HepG2 (cell line): ENCODE measurements at regions not wholly inside any gene's neighbourhood (a gene's known extent, or its start where the extent isn't known, plus 50 kb on each side); places are given as distances from the start of the nearest gene placed in this dataset.
A peak's percentile ranks its signal among the peaks of the same experiment; 100 is the strongest.

ENCODE experiments used
- ATAC-seq: fragments of 200-7000 bp; cut with Tn5 transposase; 3 replicates; pipeline ENCODE4 v1.9.1; 2020; ENCODE audit warnings: mild to moderate bottlenecking, moderate library complexity
- BruUV-seq: library from RNA; stranded (reverse); fragments of 400-500 nt; replicated peaks from 2 replicates; lab custom pipeline; 2021; lab: Mats Ljungman, UMichigan
- CTCF ChIA-PET: fragments of 300-600 bp; formaldehyde crosslinking; extraction: SDS; loops from one replicate; lab custom pipeline; 2021; ENCODE audit warnings: low total read pairs, inconsistent platforms, low intra/inter-chr PET ratio; lab: Yijun Ruan, JAX
- POLR2A ChIA-PET: fragments of 350-600 bp; sonication (Branson Sonifier 250); formaldehyde crosslinking; loops from one replicate; lab custom pipeline; 2020; ENCODE audit warnings: antibody characterized with exemption, inconsistent platforms; lab: Yijun Ruan, JAX
- DNase-seq: peaks from one replicate; pipeline ENCODE4 v3.0.0-alpha.2; 2015; ENCODE audit warnings: low spot score
- FAIRE-seq: peaks from 3 replicates; lab custom pipeline; 2011; peaks lifted over from hg19 to GRCh38; lab: Jason Lieb, UNC
- H2AFZ ChIP-seq: one replicate; pipeline ENCODE4 v1.6.1; 2011; ENCODE audit warnings: low read length, inconsistent platforms
- H3K27ac ChIP-seq: fragments of 300-600 bp; 3 replicates; pipeline ENCODE4 v1.8.0; 2011; ENCODE audit warnings: mixed run types, mild to moderate bottlenecking, mixed read lengths, low read length, inconsistent platforms; ENCODE audit not compliant: insufficient read depth; ENCODE audit errors: extremely low read length
- H3K27me3 ChIP-seq, 2 experiments: fragments of 200-600 bp in 1 of 2; 2 replicates in 1 of 2; 3 replicates in 1 of 2; pipeline versions ENCODE4 v1.6.0 to v1.8.0; 2011; ENCODE audit warnings: low read length in 2 of 2, mild to moderate bottlenecking in 2 of 2, moderate library complexity in 2 of 2, inconsistent platforms in 1 of 2; ENCODE audit not compliant: insufficient read depth in 2 of 2, control insufficient read depth in 1 of 2
- H3K36me3 ChIP-seq, 2 experiments: fragments of 200-600 bp in 1 of 2; replicated peaks in 1 of 2; 2 replicates in 1 of 2; 3 replicates in 1 of 2; pipeline versions ENCODE4 v1.5.1 to v1.8.0; 2011; ENCODE audit warnings: low read length in 2 of 2, inconsistent platforms in 1 of 2; ENCODE audit not compliant: insufficient read depth in 2 of 2, control insufficient read depth in 1 of 2
- H3K4me1 ChIP-seq: 2 replicates; pipeline ENCODE4 v1.5.1; 2012; ENCODE audit warnings: low read length, inconsistent platforms; ENCODE audit not compliant: insufficient read depth
- H3K4me2 ChIP-seq: 2 replicates; pipeline ENCODE4 v1.6.0; 2011; ENCODE audit warnings: low read depth, low read length, inconsistent platforms
- H3K4me3 ChIP-seq, 3 experiments: fragments of 200-600 bp in 1 of 3; sonication (generic), shearing (Covaris generic) in 1 of 3; replicated peaks in 1 of 3; 2 replicates each; pipeline ENCODE4 v1.5.1; 2011 to 2016; ENCODE audit warnings: low read length in 3 of 3, inconsistent platforms in 2 of 3, low read depth in 2 of 3, mild to moderate bottlenecking in 2 of 3, control low read depth in 1 of 3, mixed read lengths in 1 of 3; ENCODE audit not compliant: insufficient read depth in 1 of 3
- H3K79me2 ChIP-seq: one replicate; pipeline ENCODE4 v1.6.1; 2011; ENCODE audit warnings: low read length, inconsistent platforms; ENCODE audit not compliant: insufficient read depth
- H3K9ac ChIP-seq: 2 replicates; pipeline ENCODE4 v1.6.0; 2011; ENCODE audit warnings: mild to moderate bottlenecking, low read depth, low read length, inconsistent platforms; ENCODE audit not compliant: insufficient read depth
- H3K9me3 ChIP-seq: 2 replicates; pipeline ENCODE4 v1.5.1; 2012; ENCODE audit warnings: mild to moderate bottlenecking, low read length
- H4K20me1 ChIP-seq: 2 replicates; pipeline ENCODE4 v1.6.0; 2011; ENCODE audit warnings: inconsistent platforms, mild to moderate bottlenecking, low read length, moderate library complexity; ENCODE audit not compliant: insufficient read depth
- CEBPB ChIP-seq: IDR thresholded peaks from 2 replicates; pipeline ENCODE4 v1.6.1; 2011; ENCODE audit warnings: low read depth, low read length, improper control_type of control experiment, borderline replicate concordance
- CEBPG ChIP-seq: IDR thresholded peaks from 2 replicates; pipeline ENCODE4 v1.6.1; 2016
- ERF ChIP-seq: IDR thresholded peaks from 2 replicates; pipeline ENCODE4 v1.6.1; 2018; ENCODE audit warnings: missing biosample characterization, missing genetic modification reagents
- FOXA1 ChIP-seq, 2 experiments: fragments of 450-650 bp in 1 of 2; sonication (generic) in 1 of 2; formaldehyde crosslinking in 1 of 2; IDR thresholded peaks; 2 replicates each; pipeline versions ENCODE4 v1.4.0 to v1.6.1; 2016 to 2020; ENCODE audit warnings: missing genetic modification reagents in 1 of 2
- JUND ChIP-seq: sonication (generic); formaldehyde crosslinking; IDR thresholded peaks from 2 replicates; pipeline ENCODE4 v1.8.0; 2022; ENCODE audit warnings: mild to moderate bottlenecking, missing genetic modification reagents
- NFIB ChIP-seq: sonication (generic); formaldehyde crosslinking; IDR thresholded peaks from 2 replicates; pipeline ENCODE4 v1.9.0; 2021; ENCODE audit warnings: missing genetic modification reagents, mild to moderate bottlenecking, borderline replicate concordance
- REL ChIP-seq: sonication (generic); formaldehyde crosslinking; conservative IDR thresholded peaks from 2 replicates; pipeline ENCODE4 v1.8.0; 2022; ENCODE audit warnings: mild to moderate bottlenecking, missing genetic modification reagents, moderate library complexity
- RXRB ChIP-seq: IDR thresholded peaks from 2 replicates; pipeline ENCODE4 v1.6.1; 2016; ENCODE audit warnings: borderline replicate concordance, missing genetic modification reagents, missing compliant biosample characterization
- SIX1 ChIP-seq: sonication (generic); formaldehyde crosslinking; IDR thresholded peaks from 2 replicates; pipeline ENCODE4 v1.4.0; 2020; ENCODE audit warnings: missing genetic modification reagents, borderline replicate concordance
- SMAD9 ChIP-seq: sonication (generic); formaldehyde crosslinking; IDR thresholded peaks from 2 replicates; pipeline ENCODE4 v1.5.1; 2020; ENCODE audit warnings: mild to moderate bottlenecking, missing genetic modification reagents
- TERF1 ChIP-seq: sonication (generic); formaldehyde crosslinking; IDR thresholded peaks from 2 replicates; pipeline ENCODE4 v1.8.0; 2022; ENCODE audit warnings: mild to moderate bottlenecking, missing genetic modification reagents, moderate library complexity
- ZMYM2 ChIP-seq: sonication (generic); formaldehyde crosslinking; IDR thresholded peaks from 2 replicates; pipeline ENCODE4 v1.8.0; 2022; ENCODE audit warnings: mild to moderate bottlenecking, missing genetic modification reagents
- ZNF234 ChIP-seq: sonication (generic); formaldehyde crosslinking; conservative IDR thresholded peaks from 2 replicates; pipeline ENCODE4 v1.5.1; 2020; ENCODE audit warnings: mild to moderate bottlenecking, missing genetic modification reagents
- ZNF460 ChIP-seq: sonication (generic); formaldehyde crosslinking; IDR thresholded peaks from 2 replicates; pipeline ENCODE4 v1.5.1; 2020; ENCODE audit warnings: missing genetic modification reagents, mild to moderate bottlenecking, borderline replicate concordance
- ZNF7 ChIP-seq: IDR thresholded peaks from 2 replicates; pipeline ENCODE4 v1.6.1; 2016; ENCODE audit warnings: missing biosample characterization, missing genetic modification reagents
- ZNF75D ChIP-seq: sonication (generic); formaldehyde crosslinking; IDR thresholded peaks from 2 replicates; pipeline ENCODE4 v1.8.1; 2023; ENCODE audit warnings: missing genetic modification reagents, mild to moderate bottlenecking, borderline replicate concordance
- WGBS: methylation state at CpG from one replicate; pipeline ENCODE4 v1.1.6; 2017; ENCODE audit warnings: low lambda C conversion rate; 5-methylcytosine and 5-hydroxymethylcytosine counted together
- in situ Hi-C: cut with HindIII; loops from 2 replicates; pipeline ENCODE4 v1.10.0; 2017; ENCODE audit warnings: low pct_unique_long_range_greater_than_20kb; ENCODE audit not compliant: extremely low pct_ligation_motif_present
- intact Hi-C: fragments of 100-400 bp; cut with micrococcal nuclease; formaldehyde crosslinking; loops from one replicate; pipeline ENCODE4 v1.10.0; 2022; ENCODE audit not compliant: unreplicated experiment

- no peak for TF ChIP-seq FOXA1 (IDR thresholded peaks at IDR 0.05)
- TF ChIP-seq FOXA1 (CRISPR knock-in tag; IDR thresholded peaks at IDR 0.05), result no peak
- TF ChIP-seq ZNF460, result no peak
Observed at GRCh38 chr6:1254326-1254725, 57.6 kb upstream of the FOXQ1 start (continued).

DNA sequence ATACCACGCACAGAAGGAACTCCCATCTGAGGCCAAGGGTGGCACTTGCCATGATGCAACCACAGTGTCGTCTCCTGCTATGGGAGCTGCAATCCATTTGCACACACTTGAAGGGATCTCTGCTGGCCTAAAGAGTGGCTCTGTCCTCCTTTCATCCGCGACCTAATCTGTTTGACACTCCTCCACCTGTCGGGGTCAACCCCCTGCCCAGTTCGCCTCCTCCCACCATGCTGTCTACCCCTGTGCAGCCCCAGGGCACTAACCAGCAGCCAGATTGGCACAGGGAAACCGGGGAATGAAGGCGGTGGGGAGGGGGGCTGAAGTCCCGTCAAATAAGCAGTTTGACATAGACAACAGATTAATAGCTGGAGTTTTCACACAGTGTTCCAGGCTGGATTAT is 58.1 kb upstream of the FOXQ1 start:
- Histone ChIP-seq H2AFZ (no peak overlapping the region), H3K9me3 (no peaks in the 10 kb centered on the region), H3K79me2 (no peaks in the 10 kb centered on the region), H3K27ac (no peak overlapping the region), H3K9ac (no peak overlapping the region), H3K36me3 (no peaks in the 10 kb centered on the region), H3K4me2 (no peak overlapping the region), H4K20me1 (no peaks in the 10 kb centered on the region), H3K4me3 (no peak overlapping the region), H3K27me3 (no peaks in the 10 kb centered on the region), H3K4me1 (peaks cover 44% of the 10 kb centered on the region)
- FAIRE-seq, result no peak
- no TSS peak for BruUV-seq
- in situ Hi-C loops, result no loop called here
- TF ChIP-seq CEBPB (peak; percentile 8; the same call in 1 of the 2 replicates), ZNF75D (CRISPR knock-in tag) (no peak)
- intact Hi-C loops, result no loop called here
- 96% methylated on average over 9 of the region's 9 CpGs for WGBS
- no peak for DNase-seq
- CTCF ChIA-PET, result no interaction called here
- POLR2A ChIA-PET, result interaction anchor here (0.9 to 4.2 kb wide), 3 partner anchors 14 to 57 kb away, joined by 3 to 21 read pairs (median 8); partner anchors contain the start of gene FOXQ1
- no peak for ATAC-seq

- Histone ChIP-seq H4K20me1 (no peaks in the 10 kb centered on the region), H3K79me2 (no peaks in the 10 kb centered on the region), H3K4me2 (peak overlapping the region; percentile 18), H3K27ac (peak overlapping the region; percentile 31), H3K36me3 (no peaks in the 10 kb centered on the region), H3K4me1 (peaks cover 39% of the 10 kb centered on the region), H3K27me3 (no peaks in the 10 kb centered on the region), H3K4me3 (no peak overlapping the region), H2AFZ (peak overlapping the region; percentile 56), H3K9me3 (no peaks in the 10 kb centered on the region), H3K9ac (no peak overlapping the region)
- POLR2A ChIA-PET, result interaction anchor here (1.3 kb wide), 2 partner anchors 16 to 60 kb away, joined by 3 to 4 read pairs; partner anchors contain the start of gene FOXQ1
- WGBS, result 70% methylated on average over 13 of the region's 13 CpGs
- in situ Hi-C loops, result no loop called here
- DNase-seq, result peak; percentile 35
- CTCF ChIA-PET, result no interaction called here
- ATAC-seq, result peak; percentile 56
- intact Hi-C loops, result loop anchor here (1.0 kb wide), 1 partner anchor 23 kb away; no protein-coding TSS in a partner anchor
- BruUV-seq, result no TSS peak
- no peak for FAIRE-seq
- TF ChIP-seq REL (CRISPR knock-in tag) (0 out of 2 replicates have a peak, but pooled peaks have one; percentile 28), ZNF7 (no peak), CEBPG (CRISPR knock-in tag) (peak; percentile 75), RXRB (peak; percentile 28; the same call in 1 of the 2 replicates), SIX1 (0 out of 2 replicates have a peak, but pooled peaks have one; percentile 15), ZMYM2 (CRISPR knock-in tag) (no peak), JUND (CRISPR knock-in tag) (no peak), TERF1 (CRISPR knock-in tag) (no peak), SMAD9 (CRISPR knock-in tag) (no peak), ZNF234 (CRISPR knock-in tag) (no peak), NFIB (CRISPR knock-in tag) (no peak), ERF (CRISPR knock-in tag) (no peak)
Observed at GRCh38 chr6:1251198-1252155, 60.4 kb upstream of the FOXQ1 start.
